ENCODE measurements at regions not wholly inside any gene's neighbourhood (a gene's known extent, or its start where the extent isn't known, plus 50 kb on each side); places are given as distances from the start of the nearest gene placed in this dataset.

DNA sequence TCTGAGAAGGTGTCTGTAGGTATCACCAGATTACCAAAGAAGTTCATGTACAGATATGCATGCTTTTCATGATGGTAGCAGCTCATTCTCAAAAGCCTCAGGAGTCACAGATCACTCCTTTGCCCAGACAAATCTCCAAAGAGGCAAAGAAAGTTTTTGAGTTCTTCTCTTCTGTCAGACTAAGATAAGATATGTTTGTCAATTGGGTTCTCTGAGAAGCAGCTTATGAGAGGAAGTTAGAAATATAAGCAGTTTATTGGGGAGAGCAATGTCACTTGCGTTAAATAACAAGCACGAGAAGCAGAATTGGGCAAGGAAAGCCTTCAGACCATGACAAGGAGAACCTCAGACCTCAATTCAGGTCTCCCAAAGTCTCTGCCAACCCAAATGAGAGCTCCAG, 219.2 kb upstream of the KLF4 start:
- H3K4me3 ChIP-seq (ENCODE audit: low read depth, low read length): no peak overlapping the region
- no peak for DNase-seq (ENCODE audit: low read depth)
- TF ChIP-seq, protein P1, sequence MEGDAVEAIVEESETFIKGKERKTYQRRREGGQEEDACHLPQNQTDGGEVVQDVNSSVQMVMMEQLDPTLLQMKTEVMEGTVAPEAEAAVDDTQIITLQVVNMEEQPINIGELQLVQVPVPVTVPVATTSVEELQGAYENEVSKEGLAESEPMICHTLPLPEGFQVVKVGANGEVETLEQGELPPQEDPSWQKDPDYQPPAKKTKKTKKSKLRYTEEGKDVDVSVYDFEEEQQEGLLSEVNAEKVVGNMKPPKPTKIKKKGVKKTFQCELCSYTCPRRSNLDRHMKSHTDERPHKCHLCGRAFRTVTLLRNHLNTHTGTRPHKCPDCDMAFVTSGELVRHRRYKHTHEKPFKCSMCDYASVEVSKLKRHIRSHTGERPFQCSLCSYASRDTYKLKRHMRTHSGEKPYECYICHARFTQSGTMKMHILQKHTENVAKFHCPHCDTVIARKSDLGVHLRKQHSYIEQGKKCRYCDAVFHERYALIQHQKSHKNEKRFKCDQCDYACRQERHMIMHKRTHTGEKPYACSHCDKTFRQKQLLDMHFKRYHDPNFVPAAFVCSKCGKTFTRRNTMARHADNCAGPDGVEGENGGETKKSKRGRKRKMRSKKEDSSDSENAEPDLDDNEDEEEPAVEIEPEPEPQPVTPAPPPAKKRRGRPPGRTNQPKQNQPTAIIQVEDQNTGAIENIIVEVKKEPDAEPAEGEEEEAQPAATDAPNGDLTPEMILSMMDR (IDR thresholded peaks at IDR 0.05; ENCODE audit: insufficient read depth, low read depth, low read length, missing control alignments): no peak

DNA sequence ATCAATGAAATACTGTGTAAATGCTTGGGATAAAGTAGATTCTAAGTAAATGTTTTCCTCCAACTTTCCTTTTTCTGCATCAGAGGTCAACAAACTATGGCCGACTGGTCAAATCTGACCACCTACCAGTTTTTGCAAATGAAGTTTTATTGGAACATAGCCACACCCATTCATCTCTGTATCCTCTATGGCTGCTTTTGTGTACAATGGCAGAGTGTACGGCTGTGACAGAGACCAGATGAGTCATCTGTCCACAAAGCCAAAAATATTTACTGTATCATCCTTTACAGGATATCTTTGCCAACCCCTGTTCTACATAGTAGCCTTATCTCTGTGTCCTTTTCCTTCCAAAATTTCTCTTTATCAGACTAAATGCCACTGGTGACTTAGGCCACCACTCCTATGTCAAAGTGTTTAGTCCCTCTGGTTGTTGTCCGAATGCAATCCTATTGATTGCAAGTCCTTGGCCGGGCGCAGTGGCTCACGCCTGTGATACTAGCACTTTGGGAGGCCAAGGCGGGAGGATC, 218.4 kb upstream of the KLF4 start:
- no peak for DNase-seq (ENCODE audit: low read depth)
- TF ChIP-seq, protein P1 (IDR thresholded peaks at IDR 0.05; ENCODE audit: insufficient read depth, low read depth, low read length, missing control alignments): no peak
- no peak overlapping the region for H3K4me3 ChIP-seq (ENCODE audit: low read depth, low read length)

DNA sequence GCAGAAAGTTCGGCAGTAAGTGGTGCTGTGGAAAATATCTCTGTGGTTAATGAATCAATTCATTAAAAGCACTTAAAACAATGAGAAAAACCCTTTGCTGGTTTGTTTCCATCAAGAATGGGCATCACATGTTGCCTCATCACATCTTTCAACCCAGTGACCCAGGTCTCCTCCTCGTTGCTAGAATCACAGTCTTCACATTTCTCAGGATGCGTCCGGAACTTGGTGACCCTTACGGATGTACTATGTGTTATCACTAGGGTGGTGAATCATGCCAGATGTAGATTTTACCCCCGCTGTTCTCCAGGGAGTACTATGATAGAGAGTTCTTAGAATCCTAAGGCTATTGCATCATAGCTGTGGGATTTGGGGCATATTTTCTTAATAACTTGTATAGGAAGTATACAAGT, 217.9 kb upstream of the KLF4 start:
- DNase-seq (ENCODE audit: low read depth): no peak
- no peak overlapping the region for H3K4me3 ChIP-seq (ENCODE audit: low read depth, low read length)
- TF ChIP-seq, protein P1 (IDR thresholded peaks at IDR 0.05; ENCODE audit: insufficient read depth, low read depth, low read length, missing control alignments): no peak

DNA sequence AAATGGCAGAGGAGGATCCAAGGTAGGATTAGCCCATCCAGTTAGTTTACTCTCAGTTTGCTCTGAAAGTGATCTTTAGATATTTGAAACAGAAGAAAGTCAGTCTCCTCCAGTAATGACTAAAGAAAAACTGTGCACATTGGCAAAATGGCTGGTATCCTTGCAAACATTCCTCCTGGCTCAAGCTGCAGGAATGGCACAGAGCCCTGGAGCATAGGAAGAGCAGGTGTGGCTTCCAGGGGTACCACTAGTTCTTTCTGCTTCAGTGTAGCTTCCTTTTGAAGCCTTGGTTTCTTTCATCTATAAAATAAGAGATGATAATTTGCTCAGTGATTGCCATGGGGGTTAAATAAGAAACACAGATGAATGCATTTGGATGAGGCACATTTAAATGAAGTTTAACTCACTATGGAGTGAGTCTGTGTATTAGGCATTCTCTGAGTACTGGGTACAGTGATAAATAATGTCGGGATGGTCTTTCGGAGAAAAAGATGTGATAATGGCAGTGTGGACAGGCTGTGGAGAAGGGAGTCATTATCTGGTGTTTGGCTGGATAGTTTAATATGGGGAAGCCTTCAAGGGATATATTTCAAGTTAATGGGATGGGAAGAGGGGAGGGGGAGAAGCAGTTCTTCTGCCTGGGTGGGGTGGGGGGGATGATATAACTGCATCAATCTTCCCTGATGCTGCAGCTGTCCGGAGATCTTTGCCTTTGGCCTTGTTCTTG, 217.3 kb upstream of the KLF4 start:
- TF ChIP-seq, protein P1 (IDR thresholded peaks at IDR 0.05; ENCODE audit: insufficient read depth, low read depth, low read length, missing control alignments): no peak
- no peak for DNase-seq (ENCODE audit: low read depth)
- no peak overlapping the region for H3K4me3 ChIP-seq (ENCODE audit: low read depth, low read length)

DNA sequence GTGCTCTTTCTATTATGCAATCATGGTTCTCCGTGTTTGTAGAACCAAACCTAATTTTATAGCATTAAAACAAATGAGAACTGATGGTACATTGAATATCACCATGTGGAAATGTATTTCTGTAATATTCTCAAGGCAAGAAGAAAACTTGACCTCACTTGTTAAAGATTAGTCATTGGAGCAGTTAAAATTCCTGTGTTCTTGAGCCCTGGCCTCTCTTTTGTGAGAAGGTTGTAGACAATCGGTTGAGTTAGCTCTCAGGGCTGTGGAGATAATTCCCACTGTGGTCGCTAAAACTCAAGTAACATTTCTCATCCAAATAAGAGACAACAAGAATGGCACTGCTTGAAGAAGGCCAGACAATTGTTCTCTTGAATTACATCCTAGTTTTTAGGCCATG, 216.0 kb upstream of the KLF4 start:
- TF ChIP-seq, protein P1 (IDR thresholded peaks at IDR 0.05; ENCODE audit: insufficient read depth, low read depth, low read length, missing control alignments): no peak
- H3K4me3 ChIP-seq (ENCODE audit: low read depth, low read length): no peak overlapping the region
- DNase-seq (ENCODE audit: low read depth): no peak

DNA sequence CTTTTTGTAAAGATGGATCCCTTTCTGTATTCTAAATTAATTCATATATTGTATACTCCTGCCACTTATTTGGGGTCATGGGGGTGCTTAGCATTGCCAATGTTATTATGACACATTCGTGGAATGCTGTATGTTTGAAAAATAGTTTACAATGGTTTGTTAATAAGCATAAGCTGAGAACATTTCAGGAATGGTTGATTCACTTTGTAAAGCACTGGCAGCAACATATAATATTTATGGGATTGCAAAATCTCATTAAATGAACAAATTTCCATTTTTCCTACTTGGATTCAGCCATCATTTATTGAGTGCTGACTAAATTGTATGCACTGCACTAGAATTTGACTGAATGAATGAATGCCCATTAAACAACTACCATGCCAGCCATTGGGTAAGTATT, 215.2 kb upstream of the KLF4 start:
- H3K4me3 ChIP-seq (ENCODE audit: low read depth, low read length): no peak overlapping the region
- DNase-seq (ENCODE audit: low read depth): no peak
- TF ChIP-seq, protein P1 (IDR thresholded peaks at IDR 0.05; ENCODE audit: insufficient read depth, low read depth, low read length, missing control alignments): no peak

DNA sequence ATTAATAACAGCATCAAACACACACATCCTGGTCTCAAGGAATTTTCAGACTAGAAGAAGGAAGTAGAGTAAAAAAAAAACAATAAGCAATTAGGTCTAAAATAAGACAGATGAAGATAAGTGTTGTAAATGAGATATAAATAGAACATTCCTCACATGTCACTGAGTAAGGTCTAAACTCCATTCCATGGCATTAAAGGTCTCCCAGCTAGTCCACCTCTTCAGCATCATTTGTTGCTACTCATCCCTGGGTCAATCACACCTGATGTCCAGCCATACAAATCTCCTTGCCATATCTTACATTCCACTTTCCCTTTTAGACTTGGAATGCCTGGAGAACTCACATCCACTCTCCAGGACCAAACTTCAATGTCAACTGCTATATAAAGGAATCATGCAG, 214.1 kb upstream of the KLF4 start:
- no peak overlapping the region for H3K4me3 ChIP-seq (ENCODE audit: low read depth, low read length)
- TF ChIP-seq, protein P1 (IDR thresholded peaks at IDR 0.05; ENCODE audit: insufficient read depth, low read depth, low read length, missing control alignments): no peak
- no peak for DNase-seq (ENCODE audit: low read depth)
